ENCODE measurements at regions not wholly inside any gene's neighbourhood (a gene's known extent, or its start where the extent isn't known, plus 50 kb on each side); places are given as distances from the start of the nearest gene placed in this dataset.

GRCh38 chr4:174438711-174439110 is 83.6 kb downstream of the HPGD start:
- no peak for DNase-seq

- DNase-seq, result no peak
These were observed 84.5 kb downstream of the HPGD start for GRCh38 chr4:174437749-174438148.

DNA sequence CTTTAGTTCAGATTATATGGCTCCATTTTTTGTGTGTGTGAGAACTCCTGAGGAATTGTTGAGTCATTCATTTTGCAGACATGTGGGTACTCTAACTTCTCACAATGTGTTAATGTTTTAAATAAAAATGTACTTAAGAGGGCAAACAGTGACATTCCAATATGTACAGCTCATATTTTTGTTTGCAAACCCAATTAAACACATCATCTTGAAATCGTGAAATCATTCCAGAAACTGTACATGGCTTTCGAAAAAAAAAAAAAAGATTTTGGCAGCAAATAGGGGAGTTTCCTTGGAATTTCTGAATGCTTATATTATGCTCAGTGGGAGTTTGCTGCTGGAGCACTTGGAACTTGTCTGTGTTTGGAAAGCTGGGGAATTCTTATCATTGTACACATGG is 85.0 kb downstream of the HPGD start:
- no peak for DNase-seq

- DNase-seq, result no peak
These were observed 85.9 kb downstream of the HPGD start for GRCh38 chr4:174436377-174436776.

GRCh38 chr4:174435974-174436373 is 86.3 kb downstream of the HPGD start:
- DNase-seq, result no peak

GRCh38 chr4:174434455-174434854 is 87.8 kb downstream of the HPGD start:
- no peak for DNase-seq

DNA sequence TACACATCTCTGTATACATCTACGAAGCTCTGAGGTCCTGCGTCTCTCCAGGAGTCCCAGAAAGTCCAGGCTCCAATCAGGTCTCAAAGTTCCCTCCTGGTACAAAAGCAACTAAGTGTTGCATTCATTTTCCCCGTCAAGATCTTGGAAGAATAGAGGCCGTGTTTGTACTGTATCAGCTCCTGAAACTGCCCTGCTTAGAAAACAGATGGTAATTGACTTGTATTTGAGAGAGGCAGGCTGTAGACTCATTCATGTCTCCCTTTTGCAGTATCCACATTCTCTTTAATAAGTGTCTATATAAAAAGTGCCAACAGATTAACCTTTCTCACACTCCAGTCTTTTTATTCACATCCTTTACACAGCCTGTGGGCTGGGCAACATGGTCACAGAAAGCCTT is 91.7 kb downstream of the HPGD start:
- DNase-seq, result no peak

GRCh38 chr4:174429701-174430410 is 92.4 kb downstream of the HPGD start:
- no peak for DNase-seq

- no peak for DNase-seq
These were observed 94.6 kb downstream of the HPGD start for GRCh38 chr4:174427571-174428140.

- no peak for DNase-seq
These were observed 96.6 kb downstream of the HPGD start for GRCh38 chr4:174425669-174426068.

DNA sequence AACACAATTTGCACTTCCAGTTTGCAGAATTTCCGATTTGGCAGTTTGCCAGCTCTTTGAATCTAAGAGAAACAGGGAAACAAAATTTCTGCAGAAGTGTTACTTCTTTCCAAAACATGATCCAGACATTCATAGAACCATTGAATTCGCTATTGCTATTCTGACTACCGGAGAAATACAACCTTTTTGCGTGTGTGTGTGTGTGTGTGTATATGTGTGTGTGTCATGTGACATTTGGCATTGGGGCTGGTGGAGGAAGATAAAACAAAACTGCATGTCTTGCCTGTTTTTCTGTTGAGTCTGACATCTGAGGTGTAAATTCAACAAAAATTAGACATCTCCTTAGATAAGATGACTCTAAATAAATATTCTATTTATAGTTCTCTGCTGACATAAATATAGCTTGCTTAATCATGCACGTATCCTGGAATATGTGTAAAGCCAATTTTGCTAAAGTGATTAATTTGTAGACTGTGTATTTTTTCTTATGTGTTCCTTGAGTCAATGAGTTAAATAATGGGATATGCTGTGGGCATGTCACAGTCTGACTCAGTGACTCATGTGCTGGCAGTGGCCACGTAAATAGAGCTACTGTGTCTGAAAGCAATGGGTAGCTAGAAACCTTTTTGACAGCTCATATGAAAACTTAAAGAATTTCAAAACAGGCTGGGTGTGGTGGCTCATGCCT is 98.9 kb downstream of the HPGD start:
- DNase-seq, result no peak

GRCh38 chr4:174422893-174423256 is 99.4 kb downstream of the HPGD start:
- DNase-seq, result no peak

DNA sequence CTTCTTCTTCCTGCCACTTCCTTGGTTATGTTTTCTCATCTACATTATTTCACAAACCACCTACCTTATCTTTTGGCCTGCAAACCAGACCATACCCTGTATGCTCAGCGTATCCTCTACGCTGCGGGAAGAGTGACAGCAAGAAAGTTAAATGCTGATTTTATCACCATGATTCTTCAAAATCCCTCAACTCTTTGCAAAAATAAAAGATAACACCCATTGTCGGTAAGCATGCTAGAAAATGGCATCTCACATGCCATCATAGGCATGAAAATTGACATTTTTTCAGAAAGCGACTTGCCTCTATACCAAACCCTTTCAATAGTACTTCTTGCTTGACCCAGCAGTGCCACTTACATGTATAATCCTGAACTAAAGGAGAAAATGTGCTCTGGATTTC is 102.0 kb downstream of the HPGD start:
- DNase-seq, result no peak

DNA sequence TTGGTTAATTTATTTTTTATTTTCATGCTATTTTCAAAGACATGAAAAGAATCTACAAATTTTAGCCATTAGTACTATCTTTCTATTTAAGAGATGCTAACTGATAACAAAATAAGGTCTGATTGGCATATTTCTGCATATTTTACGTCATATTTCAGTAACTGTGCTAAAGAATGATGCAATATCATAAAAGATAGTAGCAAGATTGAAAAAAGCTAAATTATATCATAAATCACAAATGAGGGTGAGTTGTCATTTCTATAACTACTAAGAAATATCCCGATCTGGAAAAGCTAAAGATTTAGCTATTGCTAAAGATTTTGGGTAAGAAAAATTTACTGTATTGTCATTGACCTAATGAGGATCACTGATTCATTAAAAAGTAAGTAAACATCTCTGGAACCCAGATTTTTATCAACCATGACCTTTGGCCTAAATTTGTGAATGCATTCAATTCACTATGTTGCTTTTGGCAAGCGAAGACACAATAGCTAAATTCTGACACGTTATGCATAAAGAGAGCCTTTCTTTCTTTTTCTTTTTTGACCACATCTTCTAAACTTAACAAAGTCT is 103.6 kb downstream of the HPGD start:
- DNase-seq, result no peak

DNA sequence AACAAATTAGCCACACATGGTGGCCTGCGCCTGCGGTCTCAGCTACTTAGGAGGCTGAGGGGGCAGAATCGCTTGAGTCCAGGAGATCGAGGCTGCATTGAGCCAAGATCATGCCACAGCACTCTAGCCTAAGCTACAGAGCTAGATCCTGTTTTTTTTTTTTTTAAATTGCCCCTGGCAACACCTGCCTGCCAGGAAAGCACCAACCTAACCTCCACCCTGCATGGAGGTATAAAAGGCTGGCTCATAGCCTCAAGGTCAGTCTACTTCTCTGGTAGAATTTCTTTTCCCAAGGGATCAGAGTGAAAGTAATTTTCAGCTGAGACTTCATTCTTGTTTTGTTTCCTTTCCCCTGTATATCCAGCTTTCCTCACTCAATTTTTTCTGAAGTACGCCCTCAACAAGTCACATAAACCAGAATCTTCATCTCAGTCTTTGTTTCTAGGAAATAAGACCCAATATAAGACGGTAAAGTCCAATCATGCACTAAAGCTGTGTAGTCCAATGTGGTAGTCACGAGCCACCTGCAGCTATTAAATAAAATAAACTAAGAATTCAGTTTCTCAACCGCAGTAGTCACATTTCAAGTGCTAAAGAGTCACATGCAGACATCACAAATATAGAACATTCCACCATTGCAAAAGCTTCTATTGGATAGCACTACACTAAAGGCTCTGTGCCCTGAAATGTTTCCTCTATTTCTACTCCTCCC is 113.3 kb downstream of the HPGD start:
- no peak for DNase-seq

- DNase-seq, result no peak
These were observed 115.9 kb downstream of the HPGD start for GRCh38 chr4:174406383-174406782.

- DNase-seq, result no peak
These were observed 116.4 kb downstream of the HPGD start for GRCh38 chr4:174405923-174406322.

GRCh38 chr4:174404677-174405076 is 117.6 kb downstream of the HPGD start:
- no peak for DNase-seq

- DNase-seq, result no peak
These were observed 119.1 kb downstream of the HPGD start for GRCh38 chr4:174403177-174403543.

GRCh38 chr4:174402470-174403176 is 118.9 kb downstream of the CEP44 start:
- DNase-seq, result no peak

- no peak for DNase-seq
These were observed 117.9 kb downstream of the CEP44 start for GRCh38 chr4:174401471-174402130.

GRCh38 chr4:174400603-174401302 is 117.0 kb downstream of the CEP44 start:
- peak; percentile 41 for DNase-seq
